ENCODE measurements at regions not wholly inside any gene's neighbourhood (a gene's known extent, or its start where the extent isn't known, plus 50 kb on each side); places are given as distances from the start of the nearest gene placed in this dataset.

DNA sequence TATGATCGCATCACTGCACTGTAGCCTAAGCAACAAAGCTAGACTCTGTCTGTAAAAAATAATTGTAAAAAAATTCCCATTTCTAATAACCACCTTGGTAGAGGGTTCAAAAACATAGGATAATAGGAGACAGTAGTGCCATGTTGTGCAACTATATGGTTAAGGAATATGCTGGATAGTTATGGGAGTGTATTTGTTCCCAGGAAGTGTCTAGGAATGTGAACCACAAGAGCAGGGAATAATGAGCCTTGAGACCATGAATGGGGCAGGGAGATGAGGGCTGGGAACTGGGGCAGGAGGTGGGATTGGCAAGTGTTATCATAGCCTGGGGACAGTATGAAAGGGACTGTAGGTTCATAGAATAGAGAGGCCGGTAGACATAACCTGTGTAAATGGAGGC is 50.4 kb downstream of the RUSC2 start:
- DNase-seq = no peak

- DNase-seq = no peak
Measured at GRCh38 chr9:35546853-35547252, 56.9 kb downstream of the RUSC2 start.

GRCh38 chr9:35547889-35548418 is 57.1 kb upstream of the TESK1 start:
- no peak for DNase-seq

DNA sequence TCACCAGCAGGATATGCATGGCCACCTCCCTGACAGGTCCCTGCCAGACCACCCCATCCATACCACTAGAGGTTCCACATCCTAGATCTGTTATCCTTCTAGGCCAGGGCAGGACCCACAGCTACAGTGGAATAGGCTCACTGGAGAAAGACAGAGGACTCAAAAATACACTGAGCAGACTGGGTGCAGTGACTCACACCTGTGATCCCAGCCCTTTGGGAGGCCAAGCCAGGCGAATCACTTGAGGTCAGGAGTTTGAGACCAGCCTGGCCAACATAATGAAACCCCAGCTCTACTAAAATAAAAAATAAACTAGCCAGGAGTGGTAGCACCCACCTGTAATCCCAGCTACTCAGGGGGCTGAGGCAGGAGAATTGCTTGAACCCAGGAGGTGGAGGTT is 56.5 kb upstream of the TESK1 start:
- DNase-seq = no peak

- DNase-seq = no peak
Measured at GRCh38 chr9:35549441-35549840, 55.6 kb upstream of the TESK1 start.

GRCh38 chr9:35552376-35552775 is 52.7 kb upstream of the TESK1 start:
- no peak for DNase-seq

DNA sequence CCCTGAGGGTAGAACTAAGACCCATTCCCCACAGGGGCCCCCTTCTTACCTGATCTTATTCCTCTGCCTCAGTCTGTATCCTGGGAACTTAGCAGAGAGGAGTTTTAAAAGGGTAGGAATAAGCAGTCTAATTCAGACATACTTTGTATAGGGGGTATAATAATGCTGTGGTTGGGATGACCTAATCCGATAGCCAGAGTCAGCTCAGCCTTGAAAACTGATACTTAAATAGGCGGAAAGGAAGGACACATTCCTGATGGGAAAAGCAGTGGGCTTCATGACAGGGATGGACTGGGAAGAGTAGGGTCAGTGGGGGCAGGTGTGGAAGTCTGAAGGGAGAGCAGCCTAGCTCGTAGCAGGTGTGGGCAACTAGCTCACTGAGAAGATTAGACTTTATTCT is 52.2 kb upstream of the TESK1 start:
- DNase-seq = no peak

GRCh38 chr9:35553670-35554543 is 51.2 kb upstream of the TESK1 start:
- DNase-seq = peak in 43 of 56 donors; percentile 17 to 75 (median 55)

- no peak for DNase-seq
Measured at GRCh38 chr9:35555246-35555701, 49.8 kb upstream of the TESK1 start.
